ENCODE measurements at regions not wholly inside any gene's neighbourhood (a gene's known extent, or its start where the extent isn't known, plus 50 kb on each side); places are given as distances from the start of the nearest gene placed in this dataset.
A peak's percentile ranks its signal among the peaks of the same experiment; 100 is the strongest.

DNA sequence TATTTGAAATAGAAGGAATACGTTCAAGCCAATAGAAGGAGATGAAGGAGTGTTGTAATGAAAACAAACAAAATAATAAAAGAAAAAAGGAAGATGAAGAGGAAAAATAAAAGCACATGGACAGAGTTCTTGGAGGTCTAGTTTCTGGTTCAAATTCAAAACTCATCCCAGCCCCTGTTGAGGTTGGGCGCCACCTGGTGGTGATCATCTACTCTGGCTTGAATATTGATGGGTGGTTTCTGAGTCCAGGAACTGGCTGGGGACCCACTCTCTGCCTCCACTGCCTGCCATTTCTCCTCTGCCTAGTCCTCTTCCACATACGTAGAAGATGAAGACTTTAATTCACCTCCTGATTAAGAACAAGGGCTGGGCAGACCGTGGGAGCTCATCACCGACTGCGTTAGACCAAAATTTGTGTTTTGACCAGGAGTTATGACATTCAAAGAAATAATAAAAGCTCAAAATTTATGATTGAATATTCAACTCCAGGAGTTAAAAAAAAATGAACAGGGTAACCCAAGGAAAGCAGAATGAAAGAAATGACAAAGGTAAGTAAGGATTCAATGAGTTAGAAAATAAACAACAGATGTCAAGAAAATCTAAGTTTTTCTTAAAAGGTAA lies 99.0 kb upstream of the SLC1A3 start:
- TF ChIP-seq, protein P1, sequence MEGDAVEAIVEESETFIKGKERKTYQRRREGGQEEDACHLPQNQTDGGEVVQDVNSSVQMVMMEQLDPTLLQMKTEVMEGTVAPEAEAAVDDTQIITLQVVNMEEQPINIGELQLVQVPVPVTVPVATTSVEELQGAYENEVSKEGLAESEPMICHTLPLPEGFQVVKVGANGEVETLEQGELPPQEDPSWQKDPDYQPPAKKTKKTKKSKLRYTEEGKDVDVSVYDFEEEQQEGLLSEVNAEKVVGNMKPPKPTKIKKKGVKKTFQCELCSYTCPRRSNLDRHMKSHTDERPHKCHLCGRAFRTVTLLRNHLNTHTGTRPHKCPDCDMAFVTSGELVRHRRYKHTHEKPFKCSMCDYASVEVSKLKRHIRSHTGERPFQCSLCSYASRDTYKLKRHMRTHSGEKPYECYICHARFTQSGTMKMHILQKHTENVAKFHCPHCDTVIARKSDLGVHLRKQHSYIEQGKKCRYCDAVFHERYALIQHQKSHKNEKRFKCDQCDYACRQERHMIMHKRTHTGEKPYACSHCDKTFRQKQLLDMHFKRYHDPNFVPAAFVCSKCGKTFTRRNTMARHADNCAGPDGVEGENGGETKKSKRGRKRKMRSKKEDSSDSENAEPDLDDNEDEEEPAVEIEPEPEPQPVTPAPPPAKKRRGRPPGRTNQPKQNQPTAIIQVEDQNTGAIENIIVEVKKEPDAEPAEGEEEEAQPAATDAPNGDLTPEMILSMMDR (IDR thresholded peaks at IDR 0.05), result peak; percentile 91
- TF ChIP-seq EZH2 (IDR thresholded peaks at IDR 0.05) (no peak), EZH2phosphoT487 (IDR thresholded peaks at IDR 0.05) (no peak)

Measured in neural progenitor cell (in vitro differentiated cells).